ENCODE measurements at regions not wholly inside any gene's neighbourhood (a gene's known extent, or its start where the extent isn't known, plus 50 kb on each side); places are given as distances from the start of the nearest gene placed in this dataset.

- Histone ChIP-seq H3K4me3 (ENCODE audit: low read depth, low read length, poor library complexity, severe bottlenecking) (no peak overlapping the region), H3K9me2 (ENCODE audit: low read depth, low read length) (no peaks in the 10 kb centered on the region), H3K27me3 (ENCODE audit: insufficient read depth, low read length) (no peaks in the 10 kb centered on the region), H3K9me3 (ENCODE audit: low read length) (no peaks in the 10 kb centered on the region), H3F3A (ENCODE audit: insufficient read depth, low read length) (no peaks in the 10 kb centered on the region), H3K79me2 (ENCODE audit: insufficient read depth, low read length) (no peaks in the 10 kb centered on the region), H2AFZ (ENCODE audit: low read length) (no peak overlapping the region), H4K20me1 (ENCODE audit: insufficient read depth, low read length) (no peaks in the 10 kb centered on the region), H3K4me2 (ENCODE audit: low read length) (no peak overlapping the region), H3K27ac (ENCODE audit: low read depth, low read length, poor library complexity, severe bottlenecking) (no peak overlapping the region), H3K9ac (ENCODE audit: low read length) (no peak overlapping the region), H3K36me3 (ENCODE audit: insufficient read depth, low read length) (no peaks in the 10 kb centered on the region), H3K4me1 (ENCODE audit: insufficient read depth, low read length, severe bottlenecking) (no peaks in the 10 kb centered on the region)
- no peak for TF ChIP-seq EZH2 (IDR thresholded peaks at IDR 0.05; ENCODE audit: borderline replicate concordance, low read length)
Measured at GRCh38 chr2:67950919-67951318, 111.9 kb downstream of the C1D start.

- no peaks in the 10 kb centered on the region for H4K20me1 ChIP-seq (ENCODE audit: insufficient read depth, low read length)
- TF ChIP-seq EZH2 (IDR thresholded peaks at IDR 0.05; ENCODE audit: borderline replicate concordance, low read length) (no peak), CTCF (IDR thresholded peaks at IDR 0.05; ENCODE audit: low read length) (no peak)
- no peaks in the 10 kb centered on the region for H3F3A ChIP-seq (ENCODE audit: insufficient read depth, low read length)
- H3K9me3 ChIP-seq (ENCODE audit: low read length), result no peaks in the 10 kb centered on the region
- no peak overlapping the region for H3K4me2 ChIP-seq (ENCODE audit: low read length)
- no peaks in the 10 kb centered on the region for H3K4me1 ChIP-seq (ENCODE audit: insufficient read depth, low read length, severe bottlenecking)
- H3K9ac ChIP-seq (ENCODE audit: low read length), result no peak overlapping the region
- no peak overlapping the region for H3K4me3 ChIP-seq (ENCODE audit: low read depth, low read length, poor library complexity, severe bottlenecking)
- no peak overlapping the region for H3K27ac ChIP-seq (ENCODE audit: low read depth, low read length, poor library complexity, severe bottlenecking)
- H3K79me2 ChIP-seq (ENCODE audit: insufficient read depth, low read length), result no peaks in the 10 kb centered on the region
- H2AFZ ChIP-seq (ENCODE audit: low read length), result no peak overlapping the region
- no peaks in the 10 kb centered on the region for H3K36me3 ChIP-seq (ENCODE audit: insufficient read depth, low read length)
- no peaks in the 10 kb centered on the region for H3K9me2 ChIP-seq (ENCODE audit: low read depth, low read length)
- H3K27me3 ChIP-seq (ENCODE audit: insufficient read depth, low read length), result no peaks in the 10 kb centered on the region
Measured at GRCh38 chr2:67952066-67952465, 110.7 kb downstream of the C1D start.

- Histone ChIP-seq H3K9me2 (ENCODE audit: low read depth, low read length) (no peaks in the 10 kb centered on the region), H3K36me3 (ENCODE audit: insufficient read depth, low read length) (no peaks in the 10 kb centered on the region), H3K4me3 (ENCODE audit: low read depth, low read length, poor library complexity, severe bottlenecking) (no peak overlapping the region), H3K9ac (ENCODE audit: low read length) (no peak overlapping the region), H2AFZ (ENCODE audit: low read length) (no peak overlapping the region), H4K20me1 (ENCODE audit: insufficient read depth, low read length) (no peaks in the 10 kb centered on the region), H3F3A (ENCODE audit: insufficient read depth, low read length) (no peaks in the 10 kb centered on the region), H3K9me3 (ENCODE audit: low read length) (no peaks in the 10 kb centered on the region), H3K4me2 (ENCODE audit: low read length) (no peak overlapping the region), H3K4me1 (ENCODE audit: insufficient read depth, low read length, severe bottlenecking) (no peaks in the 10 kb centered on the region), H3K27me3 (ENCODE audit: insufficient read depth, low read length) (no peaks in the 10 kb centered on the region), H3K79me2 (ENCODE audit: insufficient read depth, low read length) (no peaks in the 10 kb centered on the region), H3K27ac (ENCODE audit: low read depth, low read length, poor library complexity, severe bottlenecking) (no peak overlapping the region)
- TF ChIP-seq EZH2 (IDR thresholded peaks at IDR 0.05; ENCODE audit: borderline replicate concordance, low read length) (no peak), CTCF (IDR thresholded peaks at IDR 0.05; ENCODE audit: low read length) (no peak)
Measured at GRCh38 chr2:67954093-67954748, 108.6 kb downstream of the C1D start.

All from OCI-LY1 (cell line).